Neural cell (in vitro differentiated cells): ENCODE measurements at regions not wholly inside any gene's neighbourhood (a gene's known extent, or its start where the extent isn't known, plus 50 kb on each side); places are given as distances from the start of the nearest gene placed in this dataset.

Experiments used
- H2AFZ ChIP-seq: fragments of 200-600, 300-800 bp; sonication (generic), shearing (Covaris generic); 2 replicates; pipeline ENCODE4 v1.6.0; 2014; ENCODE audit warnings: low read depth, mild to moderate bottlenecking, antibody characterized with exemption, low read length, moderate library complexity
- H3F3A ChIP-seq: fragments of 200-600 bp; shearing (Covaris generic); 2 replicates; pipeline ENCODE4 v1.6.1; 2016; ENCODE audit warnings: mild to moderate bottlenecking, moderate library complexity, mixed read lengths, antibody characterized with exemption, low read length; ENCODE audit not compliant: insufficient read depth, poor library complexity, severe bottlenecking
- H3K27ac ChIP-seq: fragments of 200-600, 300-800 bp; sonication (generic), shearing (Covaris generic); 2 replicates; pipeline ENCODE4 v1.5.1; 2014; ENCODE audit warnings: mild to moderate bottlenecking, low read length, moderate library complexity
- H3K27me3 ChIP-seq: fragments of 300-800, 200-600 bp; sonication (generic), shearing (Covaris generic); 2 replicates; pipeline ENCODE4 v1.6.0; 2014; ENCODE audit warnings: mild to moderate bottlenecking, low read depth, low read length, moderate library complexity; ENCODE audit not compliant: insufficient read depth
- H3K36me3 ChIP-seq: fragments of 300-800, 200-600 bp; sonication (generic), shearing (Covaris generic); 2 replicates; pipeline ENCODE4 v1.5.1; 2014; ENCODE audit warnings: mild to moderate bottlenecking, antibody characterized with exemption, low read length, moderate library complexity; ENCODE audit not compliant: insufficient read depth
- H3K4me2 ChIP-seq: fragments of 300-800, 200-600 bp; sonication (generic), shearing (Covaris generic); 2 replicates; pipeline ENCODE4 v1.6.0; 2014; ENCODE audit warnings: mild to moderate bottlenecking, low read length
- H3K4me3 ChIP-seq: fragments of 300-800, 200-600 bp; sonication (generic), shearing (Covaris generic); 2 replicates; pipeline ENCODE4 v1.5.1; 2014; ENCODE audit warnings: mild to moderate bottlenecking, low read length, moderate library complexity
- H3K79me2 ChIP-seq: fragments of 200-600 bp; shearing (Covaris generic); replicated peaks from 2 replicates; pipeline ENCODE4 v1.6.0; 2014; ENCODE audit warnings: mild to moderate bottlenecking, low read length, moderate library complexity; ENCODE audit not compliant: insufficient read depth
- H3K9ac ChIP-seq: fragments of 300-800, 200-600 bp; sonication (generic), shearing (Covaris generic); 2 replicates; pipeline ENCODE4 v1.6.1; 2016; ENCODE audit warnings: mild to moderate bottlenecking, low read length, mixed read lengths
- H3K9me2 ChIP-seq: fragments of 200-600 bp; shearing (Covaris generic); 2 replicates; pipeline ENCODE4 v1.6.1; 2016; ENCODE audit warnings: mild to moderate bottlenecking, low read length, mixed read lengths; ENCODE audit not compliant: insufficient read depth
- H3K9me3 ChIP-seq: fragments of 200-600, 300-800 bp; sonication (generic), shearing (Covaris generic); 2 replicates; pipeline ENCODE4 v1.6.1; 2016; ENCODE audit warnings: mild to moderate bottlenecking, mixed run types, low read length, moderate library complexity, mixed read lengths
- H4K20me1 ChIP-seq: fragments of 200-600 bp; shearing (Covaris generic); 2 replicates; pipeline ENCODE4 v1.6.1; 2016; ENCODE audit warnings: mild to moderate bottlenecking, mixed run types; ENCODE audit not compliant: insufficient read depth
- CTCF ChIP-seq: fragments of 450-650 bp; IDR thresholded peaks from 2 replicates; pipeline ENCODE4 v1.5.1; 2014; ENCODE audit warnings: antibody characterized with exemption, mild to moderate bottlenecking, moderate library complexity; ENCODE audit not compliant: poor library complexity, severe bottlenecking
- EP300 ChIP-seq: fragments of 450-650 bp; conservative IDR thresholded peaks from 2 replicates; pipeline ENCODE4 v1.6.1; 2014; ENCODE audit warnings: antibody characterized with exemption, mild to moderate bottlenecking, moderate library complexity; ENCODE audit not compliant: poor library complexity, severe bottlenecking
- EZH2 ChIP-seq: fragments of 200-600, 300-800 bp; shearing (Covaris generic), sonication (generic); IDR thresholded peaks from 2 replicates; pipeline ENCODE4 v1.6.1; 2014; ENCODE audit warnings: antibody characterized with exemption, low read length, borderline replicate concordance, mild to moderate bottlenecking; ENCODE audit not compliant: insufficient read depth, poor library complexity, severe bottlenecking
- MXI1 ChIP-seq: fragments of 450-650 bp; conservative IDR thresholded peaks from 2 replicates; pipeline ENCODE4 v1.6.1; 2014; ENCODE audit warnings: antibody characterized with exemption, mild to moderate bottlenecking; ENCODE audit not compliant: poor library complexity, severe bottlenecking
- POLR2AphosphoS5 ChIP-seq: IDR thresholded peaks from 2 replicates; pipeline ENCODE4 v1.6.1; 2012
- RAD21 ChIP-seq: fragments of 450-650 bp; conservative IDR thresholded peaks from 2 replicates; pipeline ENCODE4 v1.6.1; 2014; ENCODE audit warnings: antibody characterized with exemption, mild to moderate bottlenecking, moderate library complexity
- REST ChIP-seq: IDR thresholded peaks from 2 replicates; pipeline ENCODE4 v1.6.1; 2012; ENCODE audit warnings: borderline replicate concordance
- SMC3 ChIP-seq: fragments of 450-650 bp; conservative IDR thresholded peaks from 2 replicates; pipeline ENCODE4 v1.6.1; 2014; ENCODE audit warnings: antibody characterized with exemption, mild to moderate bottlenecking, moderate library complexity; ENCODE audit not compliant: poor library complexity
- TAF1 ChIP-seq: IDR thresholded peaks from 2 replicates; pipeline ENCODE4 v1.6.1; 2012; ENCODE audit warnings: low read depth

- H3K27ac ChIP-seq: no peak overlapping the region
- no peaks in the 10 kb centered on the region for H3F3A ChIP-seq
- no peaks in the 10 kb centered on the region for H3K36me3 ChIP-seq
- H3K9me3 ChIP-seq: no peaks in the 10 kb centered on the region
- H2AFZ ChIP-seq: no peak overlapping the region
- TF ChIP-seq EZH2: no peak
- no peak for TF ChIP-seq CTCF
- no peak for TF ChIP-seq POLR2AphosphoS5
- no peak for TF ChIP-seq REST
- no peak for TF ChIP-seq SMC3
- no peak for TF ChIP-seq RAD21
- no peak for TF ChIP-seq EP300
- TF ChIP-seq TAF1: no peak
- TF ChIP-seq MXI1: no peak
- H3K9ac ChIP-seq: no peak overlapping the region
- no peak overlapping the region for H3K4me2 ChIP-seq
- no peaks in the 10 kb centered on the region for H3K9me2 ChIP-seq
- no peak overlapping the region for H3K4me3 ChIP-seq
- H3K79me2 ChIP-seq: no peaks in the 10 kb centered on the region
- no peaks in the 10 kb centered on the region for H4K20me1 ChIP-seq
- H3K27me3 ChIP-seq: no peaks in the 10 kb centered on the region
Measured at GRCh38 chr13:63843766-63844699, 2428.4 kb upstream of the PCDH20 start.

- H3K4me3 ChIP-seq: no peak overlapping the region
- TF ChIP-seq POLR2AphosphoS5 (no peak), TAF1 (no peak), EP300 (no peak), RAD21 (no peak), REST (no peak), SMC3 (no peak), EZH2 (no peak), MXI1 (no peak), CTCF (no peak)
- H3K9me2 ChIP-seq: no peaks in the 10 kb centered on the region
- H3K9me3 ChIP-seq: no peaks in the 10 kb centered on the region
- no peaks in the 10 kb centered on the region for H4K20me1 ChIP-seq
- no peaks in the 10 kb centered on the region for H3K79me2 ChIP-seq
- H3K9ac ChIP-seq: no peak overlapping the region
- no peak overlapping the region for H3K27ac ChIP-seq
- H3K36me3 ChIP-seq: no peaks in the 10 kb centered on the region
- H3F3A ChIP-seq: no peaks in the 10 kb centered on the region
- H3K27me3 ChIP-seq: no peaks in the 10 kb centered on the region
- no peak overlapping the region for H2AFZ ChIP-seq
- H3K4me2 ChIP-seq: no peak overlapping the region
Measured at GRCh38 chr13:63842102-63842501, 2426.5 kb upstream of the PCDH20 start.
